Activated CD8-positive, alpha-beta T cell treated with anti-CD3 and anti-CD28 coated beads for 36 hours (primary cell): ENCODE measurements at regions not wholly inside any gene's neighbourhood (a gene's known extent, or its start where the extent isn't known, plus 50 kb on each side); places are given as distances from the start of the nearest gene placed in this dataset.

ENCODE experiments used
- ATAC-seq: fragments of 200-7000 bp; cut with Tn5 transposase; one replicate; pipeline ENCODE4 v1.10.0; 2021; ENCODE audit warnings: mild to moderate bottlenecking, moderate library complexity
- CTCF ChIA-PET: fragments of 350-600 bp; sonication (Branson Sonifier 250); formaldehyde crosslinking; loops from one replicate; lab custom pipeline; 2021; ENCODE audit warnings: antibody characterized with exemption; lab: Charles Lee
- POLR2A ChIA-PET: fragments of 350-600 bp; sonication (Branson Sonifier 250); formaldehyde crosslinking; loops from one replicate; lab custom pipeline; 2021; ENCODE audit warnings: antibody characterized with exemption; lab: Charles Lee
- DNase-seq: peaks from one replicate; pipeline ENCODE4 v3.0.0-alpha.2; 2020
- H3K27ac Mint-ChIP-seq: one replicate; pipeline ENCODE4 v1.8.0; 2021; ENCODE audit warnings: mild to moderate bottlenecking, mixed read lengths
- H3K27me3 Mint-ChIP-seq: one replicate; pipeline ENCODE4 v1.8.0; 2021; ENCODE audit warnings: mixed read lengths
- H3K36me3 Mint-ChIP-seq: one replicate; pipeline ENCODE4 v1.8.0; 2021; ENCODE audit warnings: low read depth, mixed read lengths
- H3K4me1 Mint-ChIP-seq: one replicate; pipeline ENCODE4 v1.8.0; 2021; ENCODE audit warnings: low read depth, mixed read lengths
- H3K4me3 Mint-ChIP-seq: one replicate; pipeline ENCODE4 v1.8.0; 2021; ENCODE audit warnings: mild to moderate bottlenecking, moderate library complexity, mixed read lengths
- H3K9me3 Mint-ChIP-seq: one replicate; pipeline ENCODE4 v1.8.0; 2021; ENCODE audit warnings: mixed read lengths
- CTCF ChIP-seq: fragments of 200-600 bp; IDR thresholded peaks from one replicate; pipeline ENCODE4 v1.8.0; 2022; ENCODE audit warnings: antibody characterized with exemption, mild to moderate bottlenecking
- intact Hi-C: fragments of 100-400 bp; cut with micrococcal nuclease; formaldehyde crosslinking; loops from one replicate; pipeline ENCODE4 v1.10.0; 2022

- Mint-ChIP-seq H3K27ac (no peak overlapping the region), H3K9me3 (peaks cover 9% of the 10 kb centered on the region)
- POLR2A ChIA-PET = no interaction called here
Observed at GRCh38 chr4:19743115-19743638, 508.5 kb upstream of the SLIT2 start.

GRCh38 chr4:19739101-19739651 lies 512.5 kb upstream of the SLIT2 start:
- H3K9me3 Mint-ChIP-seq = peaks cover 12% of the 10 kb centered on the region
- CTCF ChIA-PET = no interaction called here

More at GRCh38 chr4:19743115-19743638, 508.5 kb upstream of the SLIT2 start:
- no peak for TF ChIP-seq CTCF
- no peak overlapping the region for H3K4me3 Mint-ChIP-seq
- intact Hi-C loops = no loop called here
- H3K36me3 Mint-ChIP-seq = no peaks in the 10 kb centered on the region
- no peaks in the 10 kb centered on the region for H3K4me1 Mint-ChIP-seq
- ATAC-seq (no peak), DNase-seq (no peak)
- CTCF ChIA-PET = no interaction called here
- H3K27me3 Mint-ChIP-seq = no peaks in the 10 kb centered on the region

GRCh38 chr4:19736968-19737756 lies 514.5 kb upstream of the SLIT2 start:
- Mint-ChIP-seq H3K9me3 (peaks cover 12% of the 10 kb centered on the region), H3K27me3 (no peaks in the 10 kb centered on the region), H3K36me3 (no peaks in the 10 kb centered on the region), H3K4me1 (no peaks in the 10 kb centered on the region), H3K4me3 (no peak overlapping the region), H3K27ac (no peak overlapping the region)
- intact Hi-C loops = no loop called here
- DNase-seq (no peak), ATAC-seq (no peak)
- CTCF ChIA-PET = no interaction called here
- POLR2A ChIA-PET = no interaction called here
- TF ChIP-seq CTCF = no peak

More at GRCh38 chr4:19739101-19739651, 512.5 kb upstream of the SLIT2 start:
- H3K4me3 Mint-ChIP-seq = no peak overlapping the region
- intact Hi-C loops = no loop called here
- ATAC-seq (no peak), DNase-seq (no peak)
- H3K27ac Mint-ChIP-seq = no peak overlapping the region
- H3K4me1 Mint-ChIP-seq = no peaks in the 10 kb centered on the region
- no peak for TF ChIP-seq CTCF
- H3K36me3 Mint-ChIP-seq = no peaks in the 10 kb centered on the region
- no peaks in the 10 kb centered on the region for H3K27me3 Mint-ChIP-seq
- POLR2A ChIA-PET = no interaction called here

- intact Hi-C loops = no loop called here
- Mint-ChIP-seq H3K4me1 (peaks cover 1% of the 10 kb centered on the region), H3K9me3 (peaks cover 14% of the 10 kb centered on the region), H3K36me3 (no peaks in the 10 kb centered on the region), H3K27me3 (no peaks in the 10 kb centered on the region), H3K27ac (no peak overlapping the region), H3K4me3 (no peak overlapping the region)
- ATAC-seq (no peak), DNase-seq (no peak)
- CTCF ChIA-PET = no interaction called here
- POLR2A ChIA-PET = no interaction called here
- no peak for TF ChIP-seq CTCF
Observed at GRCh38 chr4:19735012-19735411, 516.7 kb upstream of the SLIT2 start.
